Activated CD8-positive, alpha-beta T cell treated with anti-CD3 and anti-CD28 coated beads for 36 hours (primary cell): ENCODE measurements at regions not wholly inside any gene's neighbourhood (a gene's known extent, or its start where the extent isn't known, plus 50 kb on each side); places are given as distances from the start of the nearest gene placed in this dataset.

Source experiments
- ATAC-seq: fragments of 200-7000 bp; cut with Tn5 transposase; one replicate; pipeline ENCODE4 v1.10.0; 2021; ENCODE audit warnings: mild to moderate bottlenecking, moderate library complexity
- CTCF ChIA-PET: fragments of 350-600 bp; sonication (Branson Sonifier 250); formaldehyde crosslinking; loops from one replicate; lab custom pipeline; 2021; ENCODE audit warnings: antibody characterized with exemption; lab: Charles Lee
- POLR2A ChIA-PET: fragments of 350-600 bp; sonication (Branson Sonifier 250); formaldehyde crosslinking; loops from one replicate; lab custom pipeline; 2021; ENCODE audit warnings: antibody characterized with exemption; lab: Charles Lee
- DNase-seq: peaks from one replicate; pipeline ENCODE4 v3.0.0-alpha.2; 2020
- H3K27ac Mint-ChIP-seq: one replicate; pipeline ENCODE4 v1.8.0; 2021; ENCODE audit warnings: mild to moderate bottlenecking, mixed read lengths
- H3K27me3 Mint-ChIP-seq: one replicate; pipeline ENCODE4 v1.8.0; 2021; ENCODE audit warnings: mixed read lengths
- H3K36me3 Mint-ChIP-seq: one replicate; pipeline ENCODE4 v1.8.0; 2021; ENCODE audit warnings: low read depth, mixed read lengths
- H3K4me1 Mint-ChIP-seq: one replicate; pipeline ENCODE4 v1.8.0; 2021; ENCODE audit warnings: low read depth, mixed read lengths
- H3K4me3 Mint-ChIP-seq: one replicate; pipeline ENCODE4 v1.8.0; 2021; ENCODE audit warnings: mild to moderate bottlenecking, moderate library complexity, mixed read lengths
- H3K9me3 Mint-ChIP-seq: one replicate; pipeline ENCODE4 v1.8.0; 2021; ENCODE audit warnings: mixed read lengths
- intact Hi-C: fragments of 100-400 bp; cut with micrococcal nuclease; formaldehyde crosslinking; loops from one replicate; pipeline ENCODE4 v1.10.0; 2022
- TF ChIP-seq, protein P1 (sequence below): fragments of 200-600 bp; IDR thresholded peaks from one replicate; pipeline ENCODE4 v1.8.0; 2022; ENCODE audit warnings: antibody characterized with exemption, mild to moderate bottlenecking

DNA sequence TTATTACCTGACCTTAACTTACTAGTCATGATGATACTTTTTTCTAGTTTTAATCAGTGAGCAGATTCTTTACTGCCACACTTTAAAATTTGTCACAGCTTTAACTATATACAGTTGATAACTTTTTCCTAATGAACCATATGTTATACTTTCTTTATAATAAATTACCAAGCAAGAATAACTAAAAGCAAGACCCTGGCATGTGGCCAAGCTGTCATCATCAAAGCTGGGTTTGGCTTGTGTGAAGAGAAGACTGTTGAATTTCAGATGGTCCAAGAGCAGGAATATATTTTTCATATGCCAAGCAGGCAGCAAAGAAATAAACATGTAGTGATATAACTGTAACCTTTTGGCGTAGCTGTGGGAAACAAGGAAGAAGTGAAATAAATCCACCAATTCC, 93.5 kb downstream of the PUS7L start:
- no peak for ATAC-seq
- H3K27me3 Mint-ChIP-seq = peaks cover 8% of the 10 kb centered on the region
- intact Hi-C loops = no loop called here
- no peaks in the 10 kb centered on the region for H3K4me1 Mint-ChIP-seq
- no peak overlapping the region for H3K4me3 Mint-ChIP-seq
- ChIA-PET CTCF (no interaction called here), POLR2A (no interaction called here)
- no peak for DNase-seq
- no peaks in the 10 kb centered on the region for H3K9me3 Mint-ChIP-seq
- H3K27ac Mint-ChIP-seq = no peak overlapping the region
- H3K36me3 Mint-ChIP-seq = no peaks in the 10 kb centered on the region
- TF ChIP-seq, protein P1, sequence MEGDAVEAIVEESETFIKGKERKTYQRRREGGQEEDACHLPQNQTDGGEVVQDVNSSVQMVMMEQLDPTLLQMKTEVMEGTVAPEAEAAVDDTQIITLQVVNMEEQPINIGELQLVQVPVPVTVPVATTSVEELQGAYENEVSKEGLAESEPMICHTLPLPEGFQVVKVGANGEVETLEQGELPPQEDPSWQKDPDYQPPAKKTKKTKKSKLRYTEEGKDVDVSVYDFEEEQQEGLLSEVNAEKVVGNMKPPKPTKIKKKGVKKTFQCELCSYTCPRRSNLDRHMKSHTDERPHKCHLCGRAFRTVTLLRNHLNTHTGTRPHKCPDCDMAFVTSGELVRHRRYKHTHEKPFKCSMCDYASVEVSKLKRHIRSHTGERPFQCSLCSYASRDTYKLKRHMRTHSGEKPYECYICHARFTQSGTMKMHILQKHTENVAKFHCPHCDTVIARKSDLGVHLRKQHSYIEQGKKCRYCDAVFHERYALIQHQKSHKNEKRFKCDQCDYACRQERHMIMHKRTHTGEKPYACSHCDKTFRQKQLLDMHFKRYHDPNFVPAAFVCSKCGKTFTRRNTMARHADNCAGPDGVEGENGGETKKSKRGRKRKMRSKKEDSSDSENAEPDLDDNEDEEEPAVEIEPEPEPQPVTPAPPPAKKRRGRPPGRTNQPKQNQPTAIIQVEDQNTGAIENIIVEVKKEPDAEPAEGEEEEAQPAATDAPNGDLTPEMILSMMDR = no peak

DNA sequence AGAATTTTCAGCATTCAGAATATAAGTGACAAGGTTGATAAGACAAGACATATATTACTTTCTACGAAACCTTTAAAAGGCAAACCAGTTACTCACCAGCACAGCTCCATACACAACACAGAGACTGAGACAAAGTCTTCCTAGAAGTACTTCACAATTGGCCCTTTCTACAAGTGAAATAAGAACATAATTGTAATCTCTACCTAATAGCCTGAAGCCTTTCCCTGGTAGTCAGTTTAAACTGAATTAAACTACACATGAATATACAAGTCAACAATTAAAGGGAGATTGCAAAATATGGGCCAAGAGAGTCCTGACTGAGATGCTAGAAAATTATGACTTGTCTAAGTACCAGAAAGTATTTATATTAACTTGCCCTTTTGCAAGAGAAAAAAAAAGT, 95.9 kb downstream of the PUS7L start:
- intact Hi-C loops = no loop called here
- no peaks in the 10 kb centered on the region for H3K9me3 Mint-ChIP-seq
- TF ChIP-seq, protein P1 = no peak
- no peak for ATAC-seq
- H3K4me1 Mint-ChIP-seq = no peaks in the 10 kb centered on the region
- POLR2A ChIA-PET = no interaction called here
- H3K27ac Mint-ChIP-seq = no peak overlapping the region
- no peaks in the 10 kb centered on the region for H3K36me3 Mint-ChIP-seq
- no peak for DNase-seq
- no peak overlapping the region for H3K4me3 Mint-ChIP-seq
- peaks cover 8% of the 10 kb centered on the region for H3K27me3 Mint-ChIP-seq
- CTCF ChIA-PET = no interaction called here

DNA sequence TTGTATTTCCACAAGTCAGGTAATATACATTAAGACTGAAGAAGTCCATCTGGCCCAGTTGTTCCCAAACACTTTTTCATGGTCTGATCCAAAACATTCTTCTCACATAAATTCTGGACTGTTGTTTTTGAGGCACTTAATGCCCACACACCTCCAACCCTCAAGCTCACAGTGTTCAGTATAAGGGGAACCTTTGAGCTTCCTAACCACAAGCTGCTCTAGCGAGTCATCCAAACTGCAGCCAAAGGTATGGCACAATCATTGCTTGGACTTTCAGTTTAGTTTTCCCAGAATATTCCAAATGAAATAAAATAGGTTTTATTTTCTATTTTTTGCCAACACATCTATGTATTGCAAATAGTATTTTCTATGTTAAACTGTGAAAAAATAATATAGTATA, 103.0 kb downstream of the PUS7L start:
- Mint-ChIP-seq H3K27ac (no peak overlapping the region), H3K27me3 (peaks cover 4% of the 10 kb centered on the region), H3K4me3 (no peak overlapping the region), H3K4me1 (no peaks in the 10 kb centered on the region), H3K9me3 (no peaks in the 10 kb centered on the region), H3K36me3 (no peaks in the 10 kb centered on the region)
- TF ChIP-seq, protein P1 = no peak
- no peak for ATAC-seq
- intact Hi-C loops = no loop called here
- ChIA-PET CTCF (no interaction called here), POLR2A (no interaction called here)
- DNase-seq = no peak

DNA sequence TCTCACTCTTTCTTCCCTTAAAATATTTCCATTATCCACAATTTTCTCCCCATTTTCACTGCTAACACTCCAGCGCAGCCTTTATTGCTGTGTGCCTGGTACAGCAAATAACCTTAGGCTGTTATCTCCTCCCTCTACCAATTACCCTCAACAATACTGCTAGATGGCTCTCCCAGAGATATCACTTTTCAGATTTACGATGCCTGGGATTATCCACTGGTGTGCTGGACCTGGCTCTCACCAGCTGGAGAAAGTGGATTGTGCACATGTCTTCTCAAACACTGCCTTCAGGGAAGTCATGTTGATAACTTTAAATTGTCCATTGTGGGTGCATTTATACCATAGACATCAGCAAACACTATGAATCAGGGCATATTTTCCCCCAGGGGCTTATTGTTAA, 101.9 kb upstream of the ADAMTS20 start:
- ChIA-PET CTCF (no interaction called here), POLR2A (no interaction called here)
- TF ChIP-seq, protein P1 = no peak
- Mint-ChIP-seq H3K4me3 (no peak overlapping the region), H3K27ac (no peak overlapping the region), H3K36me3 (no peaks in the 10 kb centered on the region), H3K9me3 (no peaks in the 10 kb centered on the region), H3K4me1 (no peaks in the 10 kb centered on the region), H3K27me3 (peaks cover 2% of the 10 kb centered on the region)
- ATAC-seq (no peak), DNase-seq (no peak)
- intact Hi-C loops = no loop called here

DNA sequence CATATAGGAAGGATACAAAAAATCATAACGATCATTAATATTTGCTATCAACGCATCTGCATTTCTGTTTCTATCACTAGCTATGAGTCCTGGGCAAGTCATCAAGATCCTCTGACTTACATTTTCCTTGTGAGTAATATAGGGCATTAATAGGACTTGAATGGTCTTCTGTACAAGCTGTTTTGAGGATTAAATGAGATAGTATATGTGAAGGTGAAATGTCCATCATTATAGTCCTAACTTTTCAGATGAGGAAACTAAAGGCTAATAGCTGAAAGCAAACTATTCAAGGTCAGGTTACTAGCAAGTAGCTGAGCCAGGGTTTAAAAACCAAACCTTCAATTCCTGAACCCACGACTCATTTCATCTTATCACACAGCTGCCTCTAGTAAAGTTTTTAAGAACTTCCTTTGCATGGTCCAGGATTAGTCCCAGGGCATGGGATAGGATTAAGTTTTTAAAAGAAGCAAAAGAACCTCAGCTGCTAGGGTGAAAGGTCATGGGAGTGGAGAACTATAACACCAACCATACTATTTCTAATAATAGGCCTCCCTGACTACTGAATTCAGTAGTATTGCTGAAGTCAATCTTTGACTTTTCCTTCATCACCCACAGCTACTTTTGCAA, 101.4 kb upstream of the ADAMTS20 start:
- Mint-ChIP-seq H3K27me3 (peaks cover 2% of the 10 kb centered on the region), H3K9me3 (no peaks in the 10 kb centered on the region), H3K36me3 (no peaks in the 10 kb centered on the region), H3K4me1 (no peaks in the 10 kb centered on the region), H3K4me3 (no peak overlapping the region), H3K27ac (no peak overlapping the region)
- DNase-seq = no peak
- intact Hi-C loops = no loop called here
- TF ChIP-seq, protein P1 = no peak
- POLR2A ChIA-PET = no interaction called here
- CTCF ChIA-PET = no interaction called here
- no peak for ATAC-seq
